K562 (cell line): ENCODE measurements at regions not wholly inside any gene's neighbourhood (a gene's known extent, or its start where the extent isn't known, plus 50 kb on each side); places are given as distances from the start of the nearest gene placed in this dataset.

Experiments used
- ATAC-seq: fragments of 200-7000 bp; cut with Tn5 transposase; 3 replicates; pipeline ENCODE4 v1.9.1; 2020; ENCODE audit warnings: moderate library complexity
- BruUV-seq: library from RNA; stranded (reverse); fragments of 400-500 nt; replicated peaks from 2 replicates; lab custom pipeline; 2021; lab: Mats Ljungman, UMichigan
- CTCF ChIA-PET: fragments of 300-600 bp; formaldehyde crosslinking; extraction: SDS; loops from one replicate; lab custom pipeline; 2021; ENCODE audit warnings: low intra/inter-chr PET ratio; lab: Yijun Ruan, JAX
- POLR2A ChIA-PET: fragments of 300-600, 350-650 bp; sonication (Branson Sonifier 250); formaldehyde crosslinking; extraction: SDS; loops from one replicate; lab custom pipeline; 2021; ENCODE audit warnings: antibody characterized with exemption, inconsistent platforms; lab: Yijun Ruan, JAX
- DNase-seq, 4 experiments: peaks; one replicate each; pipeline versions ENCODE4 v3.0.0 to v3.0.0-alpha.2; 2011 to 2018; ENCODE audit warnings: low spot score in 3 of 4, mixed read lengths in 3 of 4; ENCODE audit errors: extremely low read depth in 1 of 4
- FAIRE-seq: peaks from 2 replicates; lab custom pipeline; 2011; peaks lifted over from hg19 to GRCh38; lab: Jason Lieb, UNC
- H2AFZ ChIP-seq: 2 replicates; pipeline ENCODE4 v1.6.0; 2011; ENCODE audit warnings: low read depth, low read length, control low read depth, inconsistent platforms
- H3K27ac ChIP-seq: fragments of 200-600 bp; 3 replicates; pipeline ENCODE4 v1.8.0; 2011; ENCODE audit warnings: low read depth, mild to moderate bottlenecking, control low read depth, inconsistent platforms, low read length, moderate library complexity, mixed read lengths; ENCODE audit errors: extremely low read depth
- H3K27me3 ChIP-seq, 2 experiments: fragments of 300-600 bp in 1 of 2; 2 replicates in 1 of 2; 3 replicates in 1 of 2; pipeline versions ENCODE4 v1.6.0 to v1.8.0; 2011; ENCODE audit warnings: inconsistent platforms in 2 of 2, low read length in 2 of 2, mild to moderate bottlenecking in 1 of 2, mixed read lengths in 1 of 2, moderate library complexity in 1 of 2; ENCODE audit not compliant: control insufficient read depth in 2 of 2, insufficient read depth in 2 of 2
- H3K36me3 ChIP-seq: fragments of 300-600 bp; 3 replicates; pipeline ENCODE4 v1.8.0; 2011; ENCODE audit warnings: mild to moderate bottlenecking, low read length, inconsistent platforms; ENCODE audit not compliant: control insufficient read depth, insufficient read depth
- H3K4me1 ChIP-seq, 2 experiments: fragments of 200-600 bp in 1 of 2; replicated peaks in 1 of 2; 2 replicates in 1 of 2; 3 replicates in 1 of 2; pipeline versions ENCODE4 v1.5.1 to v1.8.0; 2011; ENCODE audit warnings: inconsistent platforms in 2 of 2, low read length in 2 of 2, mild to moderate bottlenecking in 1 of 2, mixed read lengths in 1 of 2, moderate library complexity in 1 of 2; ENCODE audit not compliant: control insufficient read depth in 2 of 2, insufficient read depth in 2 of 2
- H3K4me2 ChIP-seq: 2 replicates; pipeline ENCODE4 v1.6.1; 2011; ENCODE audit warnings: low read length, control low read depth, inconsistent platforms, mixed read lengths; ENCODE audit not compliant: insufficient read depth
- H3K4me3 ChIP-seq: fragments of 200-600 bp; sonication (generic), shearing (Covaris generic); 2 replicates; pipeline ENCODE4 v1.5.1; 2016; ENCODE audit warnings: control low read depth, inconsistent platforms
- H3K79me2 ChIP-seq: fragments of 200-600 bp; 3 replicates; pipeline ENCODE4 v1.8.0; 2011; ENCODE audit warnings: low read length, inconsistent platforms; ENCODE audit not compliant: control insufficient read depth, insufficient read depth
- H3K9ac ChIP-seq, 2 experiments: 2 replicates each; pipeline versions ENCODE4 v1.6.0 to v1.6.1; 2011; ENCODE audit warnings: low read depth in 2 of 2, low read length in 2 of 2, control low read depth in 1 of 2, inconsistent platforms in 1 of 2, mild to moderate bottlenecking in 1 of 2, mixed read lengths in 1 of 2; ENCODE audit not compliant: insufficient read depth in 1 of 2
- H3K9me1 ChIP-seq: one replicate; pipeline ENCODE4 v1.6.0; 2011; ENCODE audit warnings: inconsistent platforms, mild to moderate bottlenecking, low read length, moderate library complexity; ENCODE audit not compliant: control insufficient read depth, insufficient read depth
- H3K9me3 ChIP-seq: replicated peaks from 2 replicates; pipeline ENCODE4 v1.5.1; 2011; ENCODE audit warnings: low read depth, low read length, inconsistent platforms; ENCODE audit not compliant: control insufficient read depth, insufficient read depth
- H4K20me1 ChIP-seq: replicated peaks from 2 replicates; pipeline ENCODE4 v1.6.1; 2011; ENCODE audit warnings: low read length, inconsistent platforms, mixed read lengths; ENCODE audit not compliant: control insufficient read depth, insufficient read depth
- KDM4B ChIP-seq, 2 experiments: fragments of 450-650 bp in 1 of 2; sonication (generic) in 1 of 2; IDR thresholded peaks; 2 replicates each; pipeline ENCODE4 v1.6.1; 2016 to 2017; ENCODE audit warnings: borderline replicate concordance in 2 of 2, antibody characterized with exemption in 1 of 2, low read depth in 1 of 2, mild to moderate bottlenecking in 1 of 2
- PKNOX1 ChIP-seq: fragments of 450-650 bp; IDR thresholded peaks from 2 replicates; pipeline ENCODE4 v1.6.1; 2016
- POU5F1 ChIP-seq: fragments of 150-350 bp; IDR thresholded peaks from 2 replicates; pipeline ENCODE4 v1.6.1; 2014; ENCODE audit warnings: borderline replicate concordance, low read length, low read depth, mild to moderate bottlenecking; ENCODE audit not compliant: partially characterized antibody
- RNF219 ChIP-seq: fragments of 250-450 bp; sonication (Bioruptor Pico); IDR thresholded peaks from 2 replicates; pipeline ENCODE4 v1.5.0; 2022; ENCODE audit warnings: mild to moderate bottlenecking
- WGBS: fragments of 100-300 bp; shearing (Covaris generic); methylation state at CpG from one replicate; pipeline ENCODE4 v1.1.6; 2016; ENCODE audit warnings: low coverage, mixed read lengths; ENCODE audit not compliant: insufficient coverage; ENCODE audit errors: missing lambda C conversion rate; 5-methylcytosine and 5-hydroxymethylcytosine counted together
- in situ Hi-C: fragments of 300-500 bp; cut with MboI; formaldehyde crosslinking; loops from 4 replicates; pipeline ENCODE4 v1.15.0; 2018; ENCODE audit warnings: inconsistent platforms, mixed read lengths
- intact Hi-C: fragments of 100-400 bp; cut with micrococcal nuclease; formaldehyde crosslinking; loops from 2 replicates; pipeline ENCODE4 v1.14.2; 2022

GRCh38 chr9:33731142-33731541, 64.2 kb upstream of the PRSS3 start:
- TF ChIP-seq RNF219 (CRISPR knock-in tag): no peak
- no peak for TF ChIP-seq KDM4B (IDR thresholded peaks at IDR 0.05; ENCODE audit: borderline replicate concordance in 2 of 2, low read depth in 1 of 2)
- TF ChIP-seq PKNOX1: peak; percentile 46; the same call in 1 of the 2 replicates
- no peak for TF ChIP-seq POU5F1
- no peak overlapping the region for H3K27ac ChIP-seq
- intact Hi-C loops: loop anchor here (10.0 kb wide), 1 partner anchor 194 kb away; no protein-coding TSS in a partner anchor
- H2AFZ ChIP-seq: peak overlapping the region; percentile 33; the same call in 1 of the 2 replicates
- H3K36me3 ChIP-seq: no peaks in the 10 kb centered on the region
- no TSS peak for BruUV-seq
- H3K27me3 ChIP-seq: no peaks in the 10 kb centered on the region
- 22% methylated on average over 3 of the region's 4 CpGs for WGBS
- POLR2A ChIA-PET: no interaction called here
- DNase-seq (no peak), FAIRE-seq (no peak), ATAC-seq (no peak)
- H4K20me1 ChIP-seq: no peaks in the 10 kb centered on the region
- no peaks in the 10 kb centered on the region for H3K9me1 ChIP-seq
- no peaks in the 10 kb centered on the region for H3K9me3 ChIP-seq
- CTCF ChIA-PET: no interaction called here
- no peak overlapping the region for H3K4me2 ChIP-seq
- no peaks in the 10 kb centered on the region for H3K79me2 ChIP-seq
- H3K4me3 ChIP-seq: no peak overlapping the region
- no peak overlapping the region for H3K9ac ChIP-seq
- in situ Hi-C loops: no loop called here
- peaks cover 0 to 5% of the 10 kb centered on the region in 2 experiments; a peak in 2 of 5 replicates for H3K4me1 ChIP-seq
